NCI-H524 treated with DMSO at 0.1 percent for 48 hours (cell line): ENCODE measurements at regions not wholly inside any gene's neighbourhood (a gene's known extent, or its start where the extent isn't known, plus 50 kb on each side); places are given as distances from the start of the nearest gene placed in this dataset.

Source experiments
- DNase-seq: peaks from one replicate; lab custom pipeline; 2025; lab: John Stamatoyannopoulos, UW

- no peak for DNase-seq
Observed at GRCh38 chr12:130074661-130075406, 87.4 kb upstream of the FZD10 start.

- no peak for DNase-seq
Observed at GRCh38 chr12:130075497-130076076, 86.7 kb upstream of the FZD10 start.

- DNase-seq = no peak
Observed at GRCh38 chr12:130076126-130076525, 86.1 kb upstream of the FZD10 start.

GRCh38 chr12:130076752-130077151 is 85.5 kb upstream of the FZD10 start:
- DNase-seq = no peak

- no peak for DNase-seq
Observed at GRCh38 chr12:130078852-130079251, 83.4 kb upstream of the FZD10 start.

- no peak for DNase-seq
Observed at GRCh38 chr12:130079279-130079678, 83.0 kb upstream of the FZD10 start.

- DNase-seq = no peak
Observed at GRCh38 chr12:130080205-130080604, 82.1 kb upstream of the FZD10 start.

GRCh38 chr12:130081117-130081805 is 81.0 kb upstream of the FZD10 start:
- DNase-seq = no peak

GRCh38 chr12:130083002-130083401 is 79.3 kb upstream of the FZD10 start:
- DNase-seq = no peak

- no peak for DNase-seq
Observed at GRCh38 chr12:130083734-130084133, 78.5 kb upstream of the FZD10 start.

- DNase-seq = no peak
Observed at GRCh38 chr12:130084359-130084758, 77.9 kb upstream of the FZD10 start.

- DNase-seq = no peak
Observed at GRCh38 chr12:130086248-130086647, 76.0 kb upstream of the FZD10 start.

- DNase-seq = no peak
Observed at GRCh38 chr12:130086797-130087196, 75.5 kb upstream of the FZD10 start.

- DNase-seq = no peak
Observed at GRCh38 chr12:130087222-130087621, 75.0 kb upstream of the FZD10 start.

GRCh38 chr12:130088504-130088903 is 73.8 kb upstream of the FZD10 start:
- no peak for DNase-seq

- no peak for DNase-seq
Observed at GRCh38 chr12:130090542-130090941, 71.7 kb upstream of the FZD10 start.

- DNase-seq = no peak
Observed at GRCh38 chr12:130093380-130093779, 68.9 kb upstream of the FZD10 start.

- DNase-seq = no peak
Observed at GRCh38 chr12:130097342-130097741, 64.9 kb upstream of the FZD10 start.

GRCh38 chr12:130097798-130098255 is 64.4 kb upstream of the FZD10 start:
- DNase-seq = no peak

GRCh38 chr12:130098301-130099005 is 63.8 kb upstream of the FZD10 start:
- DNase-seq = no peak

- DNase-seq = no peak
Observed at GRCh38 chr12:130100634-130101362, 61.5 kb upstream of the FZD10 start.

- no peak for DNase-seq
Observed at GRCh38 chr12:130101370-130101769, 60.9 kb upstream of the FZD10 start.
